PC-9 (cell line): ENCODE measurements at regions not wholly inside any gene's neighbourhood (a gene's known extent, or its start where the extent isn't known, plus 50 kb on each side); places are given as distances from the start of the nearest gene placed in this dataset.

Experiments
- EZH2 ChIP-seq: fragments of 200-600 bp; sonication (generic); IDR thresholded peaks from 2 replicates; pipeline ENCODE4 v1.8.0; 2017; ENCODE audit warnings: antibody characterized with exemption, low read depth
- TF ChIP-seq, protein P1 (sequence below): fragments of 200-600 bp; sonication (generic); conservative IDR thresholded peaks from 2 replicates; pipeline ENCODE4 v1.6.1; 2017; ENCODE audit warnings: mixed run types, antibody characterized with exemption, mild to moderate bottlenecking, moderate library complexity

DNA sequence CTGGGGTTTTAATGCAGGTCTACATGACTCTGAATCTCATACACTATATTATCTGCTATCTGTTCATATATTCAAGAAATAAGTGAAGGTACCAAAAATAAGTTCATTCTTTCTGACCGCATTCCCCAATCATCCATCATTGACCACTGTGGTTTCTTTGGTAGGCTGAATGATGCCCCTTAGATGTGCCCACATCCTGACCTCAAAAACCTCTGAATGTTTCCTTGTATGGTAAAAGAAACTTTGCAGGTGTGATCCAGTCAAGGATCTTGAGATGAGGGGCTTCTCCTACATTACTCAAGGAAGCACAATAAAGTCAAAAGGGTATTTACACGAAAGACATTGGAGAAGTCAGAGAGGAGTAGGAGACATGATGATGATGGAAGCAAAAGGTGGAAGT lies 60.6 kb upstream of the LRRC8B start:
- TF ChIP-seq, protein P1, sequence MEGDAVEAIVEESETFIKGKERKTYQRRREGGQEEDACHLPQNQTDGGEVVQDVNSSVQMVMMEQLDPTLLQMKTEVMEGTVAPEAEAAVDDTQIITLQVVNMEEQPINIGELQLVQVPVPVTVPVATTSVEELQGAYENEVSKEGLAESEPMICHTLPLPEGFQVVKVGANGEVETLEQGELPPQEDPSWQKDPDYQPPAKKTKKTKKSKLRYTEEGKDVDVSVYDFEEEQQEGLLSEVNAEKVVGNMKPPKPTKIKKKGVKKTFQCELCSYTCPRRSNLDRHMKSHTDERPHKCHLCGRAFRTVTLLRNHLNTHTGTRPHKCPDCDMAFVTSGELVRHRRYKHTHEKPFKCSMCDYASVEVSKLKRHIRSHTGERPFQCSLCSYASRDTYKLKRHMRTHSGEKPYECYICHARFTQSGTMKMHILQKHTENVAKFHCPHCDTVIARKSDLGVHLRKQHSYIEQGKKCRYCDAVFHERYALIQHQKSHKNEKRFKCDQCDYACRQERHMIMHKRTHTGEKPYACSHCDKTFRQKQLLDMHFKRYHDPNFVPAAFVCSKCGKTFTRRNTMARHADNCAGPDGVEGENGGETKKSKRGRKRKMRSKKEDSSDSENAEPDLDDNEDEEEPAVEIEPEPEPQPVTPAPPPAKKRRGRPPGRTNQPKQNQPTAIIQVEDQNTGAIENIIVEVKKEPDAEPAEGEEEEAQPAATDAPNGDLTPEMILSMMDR, result no peak
- TF ChIP-seq EZH2, result no peak
